ENCODE measurements at regions not wholly inside any gene's neighbourhood (a gene's known extent, or its start where the extent isn't known, plus 50 kb on each side); places are given as distances from the start of the nearest gene placed in this dataset.

GRCh38 chr3:67957268-67957667 is 302.9 kb upstream of the SUCLG2 start:
- TF ChIP-seq CTCF (conservative IDR thresholded peaks at IDR 0.05; ENCODE audit: low read depth, low read length), result no peak

GRCh38 chr3:67947808-67948508 is 293.5 kb upstream of the SUCLG2 start:
- peak; percentile 12 for DNase-seq (ENCODE audit: low read depth)
- no peak for TF ChIP-seq CTCF (conservative IDR thresholded peaks at IDR 0.05; ENCODE audit: low read depth, low read length)
- H3K4me3 ChIP-seq (ENCODE audit: low read depth, low read length), result no peak overlapping the region

More at GRCh38 chr3:67957268-67957667, 302.9 kb upstream of the SUCLG2 start:
- no peak for DNase-seq (ENCODE audit: low read depth)
- no peak overlapping the region for H3K4me3 ChIP-seq (ENCODE audit: low read depth, low read length)

- no peak overlapping the region for H3K4me3 ChIP-seq (ENCODE audit: low read depth, low read length)
- DNase-seq (ENCODE audit: low read depth), result peak; percentile 46
- TF ChIP-seq CTCF (conservative IDR thresholded peaks at IDR 0.05; ENCODE audit: low read depth, low read length), result no peak
These were observed 292.0 kb upstream of the SUCLG2 start for GRCh38 chr3:67946436-67946835.

GRCh38 chr3:67943546-67943945 is 289.1 kb upstream of the SUCLG2 start:
- TF ChIP-seq CTCF (conservative IDR thresholded peaks at IDR 0.05; ENCODE audit: low read depth, low read length), result no peak
- H3K4me3 ChIP-seq (ENCODE audit: low read depth, low read length), result no peak overlapping the region
- no peak for DNase-seq (ENCODE audit: low read depth)

- TF ChIP-seq CTCF (conservative IDR thresholded peaks at IDR 0.05; ENCODE audit: low read depth, low read length), result no peak
- no peak overlapping the region for H3K4me3 ChIP-seq (ENCODE audit: low read depth, low read length)
- no peak for DNase-seq (ENCODE audit: low read depth)
These were observed 287.1 kb upstream of the SUCLG2 start for GRCh38 chr3:67941433-67942030.

GRCh38 chr3:67940210-67940952 is 286.0 kb upstream of the SUCLG2 start:
- peak; percentile 48 for DNase-seq (ENCODE audit: low read depth)
- H3K4me3 ChIP-seq (ENCODE audit: low read depth, low read length), result no peak overlapping the region
- peak; percentile 21 for TF ChIP-seq CTCF (conservative IDR thresholded peaks at IDR 0.05; ENCODE audit: low read depth, low read length)

Data from choroid plexus epithelial cell (primary cell).